ENCODE measurements at regions not wholly inside any gene's neighbourhood (a gene's known extent, or its start where the extent isn't known, plus 50 kb on each side); places are given as distances from the start of the nearest gene placed in this dataset.

GRCh38 chr18:62460851-62461300 is 61.9 kb upstream of the ZCCHC2 start:
- H2BK20ac ChIP-seq (ENCODE audit: low read length) = no peak overlapping the region
- H2BK120ac ChIP-seq (replicated peaks; ENCODE audit: low read depth, low read length) = no peak overlapping the region
- no peak overlapping the region for H3K27ac ChIP-seq (ENCODE audit: low read depth, low read length)
- no peaks in the 10 kb centered on the region for H3K23me2 ChIP-seq (ENCODE audit: low read depth, low read length)
- H3K79me2 ChIP-seq (ENCODE audit: control insufficient read depth in 1 of 2, insufficient read depth in 2 of 2, low read length in 2 of 2) = no peaks in the 10 kb centered on the region
- H3K9ac ChIP-seq (replicated peaks in 1 of 4; ENCODE audit: extremely low read depth in 1 of 4, low read depth in 3 of 4, low read length in 3 of 4) = no peak overlapping the region
- ChIA-PET POLR2A (ENCODE audit: partially characterized antibody) (no interaction called here), CTCF (ENCODE audit: partially characterized antibody) (interaction anchor here (1.1 kb wide), 2 partner anchors 38 to 124 kb away, joined by 3 read pairs; no protein-coding TSS in a partner anchor)
- no peak overlapping the region for H4K5ac ChIP-seq (ENCODE audit: insufficient read length, low read depth, low read length)
- H2BK12ac ChIP-seq (ENCODE audit: low read depth, low read length) = no peak overlapping the region
- H3K4me3 ChIP-seq (ENCODE audit: extremely low read depth in 1 of 4, insufficient read depth in 2 of 4, low read depth in 3 of 4, low read length in 4 of 4) = no peak overlapping the region
- H3K23ac ChIP-seq (ENCODE audit: insufficient read length) = no peak overlapping the region
- no peak overlapping the region for H3K18ac ChIP-seq (ENCODE audit: extremely low read depth, low read length)
- H3K27me3 ChIP-seq (replicated peaks in 1 of 4; ENCODE audit: control insufficient read depth in 3 of 4, extremely low read depth in 1 of 4, insufficient read depth in 3 of 4, low read length in 3 of 4) = no peaks in the 10 kb centered on the region
- H3K4me1 ChIP-seq (replicated peaks in 1 of 4; ENCODE audit: control insufficient read depth in 3 of 4, insufficient read depth in 4 of 4, low read length in 3 of 4) = peaks cover 0 to 3% (median 0%) of the 10 kb centered on the region in 4 experiments; a peak in 1 of 7 replicates
- H2AFZ ChIP-seq (ENCODE audit: low read length) = no peak overlapping the region
- H3K9me3 ChIP-seq (ENCODE audit: insufficient read depth in 2 of 2, low read depth in 1 of 2, low read length in 1 of 2) = no peaks in the 10 kb centered on the region; a peak in 1 of 4 replicates
- H2BK15ac ChIP-seq (ENCODE audit: low read length) = no peak overlapping the region
- WGBS, 2 experiments (ENCODE audit: extremely low coverage in 1 of 2, insufficient coverage in 1 of 2, insufficient read length in 1 of 2, insufficient replicate concordance in 2 of 2, low coverage in 1 of 2, low lambda C conversion rate in 2 of 2, missing lambda C conversion rate in 1 of 2) = 88% methylated on average over 1 of the region's 1 CpG; no CpG with 5 or more reads in 1 of the 2 experiments
- H2AK5ac ChIP-seq (ENCODE audit: low read depth, low read length) = no peak overlapping the region
- H3K79me1 ChIP-seq (ENCODE audit: low read depth, low read length) = no peaks in the 10 kb centered on the region
- DNase-seq (ENCODE audit: low read depth in 1 of 2, low spot score in 2 of 2) (no peak), FAIRE-seq (no peak)
- H4K91ac ChIP-seq (replicated peaks; ENCODE audit: insufficient read length, low read length) = no peak overlapping the region
- no peaks in the 10 kb centered on the region for H4K20me1 ChIP-seq (replicated peaks in 1 of 2; ENCODE audit: control insufficient read depth in 1 of 2, insufficient read depth in 2 of 2, low read length in 2 of 2)
- H3K4ac ChIP-seq (replicated peaks; ENCODE audit: insufficient read length, low read depth, low read length) = no peak overlapping the region
- no peaks in the 10 kb centered on the region for H3K36me3 ChIP-seq (ENCODE audit: control insufficient read depth in 2 of 4, insufficient read depth in 4 of 4, low read length in 3 of 4)
- no peak overlapping the region for H3K4me2 ChIP-seq (ENCODE audit: insufficient read depth in 1 of 2, low read depth in 2 of 2, low read length in 2 of 2)
- H2BK5ac ChIP-seq (ENCODE audit: low read depth, low read length) = no peak overlapping the region
- no peak overlapping the region for H4K8ac ChIP-seq (ENCODE audit: extremely low read depth, insufficient read depth, low read length)
- H3K56ac ChIP-seq (replicated peaks; ENCODE audit: insufficient read length, low read depth, low read length) = no peak overlapping the region
- H3K14ac ChIP-seq (ENCODE audit: insufficient read length) = no peak overlapping the region
- TF ChIP-seq USF2 (IDR thresholded peaks at IDR 0.05; ENCODE audit: low read length) (no peak), GABPA (IDR thresholded peaks at IDR 0.05; ENCODE audit: borderline replicate concordance, insufficient read depth, low read length) (no peak), JUN (IDR thresholded peaks at IDR 0.05; ENCODE audit: low read depth, low read length) (no peak), E2F6 (IDR thresholded peaks at IDR 0.05) (no peak), CBX5 (IDR thresholded peaks at IDR 0.05; ENCODE audit: low read depth, low read length) (no peak), RAD21 (IDR thresholded peaks at IDR 0.05 in 1 of 2, conservative IDR thresholded peaks at IDR 0.05 in 1 of 2; ENCODE audit: low read depth in 2 of 2, low read length in 2 of 2) (no peak), CTBP2 (IDR thresholded peaks at IDR 0.05; ENCODE audit: borderline replicate concordance, insufficient read depth, insufficient read length, low read length) (no peak), SAP30 (IDR thresholded peaks at IDR 0.05; ENCODE audit: insufficient read depth, insufficient replicate concordance, low read length) (no peak), SIRT6 (IDR thresholded peaks at IDR 0.05; ENCODE audit: low read length) (no peak), SP1 (IDR thresholded peaks at IDR 0.05; ENCODE audit: low read depth, low read length) (no peak), HDAC6 (IDR thresholded peaks at IDR 0.05; ENCODE audit: low read depth, low read length) (no peak), TAF1 (IDR thresholded peaks at IDR 0.05; ENCODE audit: low read depth, low read length) (no peak), SP4 (IDR thresholded peaks at IDR 0.05; ENCODE audit: low read length) (no peak)
